ENCODE measurements at regions not wholly inside any gene's neighbourhood (a gene's known extent, or its start where the extent isn't known, plus 50 kb on each side); places are given as distances from the start of the nearest gene placed in this dataset.

GRCh38 chr2:104654811-104655210 lies 199.1 kb upstream of the POU3F3 start:
- no peak for TF ChIP-seq CTCF (IDR thresholded peaks at IDR 0.05)
- TF ChIP-seq POLR2A (IDR thresholded peaks at IDR 0.05) = no peak
